Neural cell (in vitro differentiated cells): ENCODE measurements at regions not wholly inside any gene's neighbourhood (a gene's known extent, or its start where the extent isn't known, plus 50 kb on each side); places are given as distances from the start of the nearest gene placed in this dataset.
A peak's percentile ranks its signal among the peaks of the same experiment; 100 is the strongest.

ENCODE experiments used
- H2AFZ ChIP-seq: fragments of 200-600, 300-800 bp; sonication (generic), shearing (Covaris generic); 2 replicates; pipeline ENCODE4 v1.6.0; 2014; ENCODE audit warnings: low read depth, mild to moderate bottlenecking, antibody characterized with exemption, low read length, moderate library complexity
- H3F3A ChIP-seq: fragments of 200-600 bp; shearing (Covaris generic); 2 replicates; pipeline ENCODE4 v1.6.1; 2016; ENCODE audit warnings: mild to moderate bottlenecking, moderate library complexity, mixed read lengths, antibody characterized with exemption, low read length; ENCODE audit not compliant: insufficient read depth, poor library complexity, severe bottlenecking
- H3K27ac ChIP-seq: fragments of 200-600, 300-800 bp; sonication (generic), shearing (Covaris generic); 2 replicates; pipeline ENCODE4 v1.5.1; 2014; ENCODE audit warnings: mild to moderate bottlenecking, low read length, moderate library complexity
- H3K27me3 ChIP-seq: fragments of 300-800, 200-600 bp; sonication (generic), shearing (Covaris generic); 2 replicates; pipeline ENCODE4 v1.6.0; 2014; ENCODE audit warnings: mild to moderate bottlenecking, low read depth, low read length, moderate library complexity; ENCODE audit not compliant: insufficient read depth
- H3K36me3 ChIP-seq: fragments of 300-800, 200-600 bp; sonication (generic), shearing (Covaris generic); 2 replicates; pipeline ENCODE4 v1.5.1; 2014; ENCODE audit warnings: mild to moderate bottlenecking, antibody characterized with exemption, low read length, moderate library complexity; ENCODE audit not compliant: insufficient read depth
- H3K4me2 ChIP-seq: fragments of 300-800, 200-600 bp; sonication (generic), shearing (Covaris generic); 2 replicates; pipeline ENCODE4 v1.6.0; 2014; ENCODE audit warnings: mild to moderate bottlenecking, low read length
- H3K4me3 ChIP-seq: fragments of 300-800, 200-600 bp; sonication (generic), shearing (Covaris generic); 2 replicates; pipeline ENCODE4 v1.5.1; 2014; ENCODE audit warnings: mild to moderate bottlenecking, low read length, moderate library complexity
- H3K79me2 ChIP-seq: fragments of 200-600 bp; shearing (Covaris generic); replicated peaks from 2 replicates; pipeline ENCODE4 v1.6.0; 2014; ENCODE audit warnings: mild to moderate bottlenecking, low read length, moderate library complexity; ENCODE audit not compliant: insufficient read depth
- H3K9ac ChIP-seq: fragments of 300-800, 200-600 bp; sonication (generic), shearing (Covaris generic); 2 replicates; pipeline ENCODE4 v1.6.1; 2016; ENCODE audit warnings: mild to moderate bottlenecking, low read length, mixed read lengths
- H3K9me2 ChIP-seq: fragments of 200-600 bp; shearing (Covaris generic); 2 replicates; pipeline ENCODE4 v1.6.1; 2016; ENCODE audit warnings: mild to moderate bottlenecking, low read length, mixed read lengths; ENCODE audit not compliant: insufficient read depth
- H3K9me3 ChIP-seq: fragments of 200-600, 300-800 bp; sonication (generic), shearing (Covaris generic); 2 replicates; pipeline ENCODE4 v1.6.1; 2016; ENCODE audit warnings: mild to moderate bottlenecking, mixed run types, low read length, moderate library complexity, mixed read lengths
- H4K20me1 ChIP-seq: fragments of 200-600 bp; shearing (Covaris generic); 2 replicates; pipeline ENCODE4 v1.6.1; 2016; ENCODE audit warnings: mild to moderate bottlenecking, mixed run types; ENCODE audit not compliant: insufficient read depth
- EP300 ChIP-seq: fragments of 450-650 bp; conservative IDR thresholded peaks from 2 replicates; pipeline ENCODE4 v1.6.1; 2014; ENCODE audit warnings: antibody characterized with exemption, mild to moderate bottlenecking, moderate library complexity; ENCODE audit not compliant: poor library complexity, severe bottlenecking
- EZH2 ChIP-seq: fragments of 200-600, 300-800 bp; shearing (Covaris generic), sonication (generic); IDR thresholded peaks from 2 replicates; pipeline ENCODE4 v1.6.1; 2014; ENCODE audit warnings: antibody characterized with exemption, low read length, borderline replicate concordance, mild to moderate bottlenecking; ENCODE audit not compliant: insufficient read depth, poor library complexity, severe bottlenecking
- MXI1 ChIP-seq: fragments of 450-650 bp; conservative IDR thresholded peaks from 2 replicates; pipeline ENCODE4 v1.6.1; 2014; ENCODE audit warnings: antibody characterized with exemption, mild to moderate bottlenecking; ENCODE audit not compliant: poor library complexity, severe bottlenecking
- POLR2AphosphoS5 ChIP-seq: IDR thresholded peaks from 2 replicates; pipeline ENCODE4 v1.6.1; 2012
- RAD21 ChIP-seq: fragments of 450-650 bp; conservative IDR thresholded peaks from 2 replicates; pipeline ENCODE4 v1.6.1; 2014; ENCODE audit warnings: antibody characterized with exemption, mild to moderate bottlenecking, moderate library complexity
- SMC3 ChIP-seq: fragments of 450-650 bp; conservative IDR thresholded peaks from 2 replicates; pipeline ENCODE4 v1.6.1; 2014; ENCODE audit warnings: antibody characterized with exemption, mild to moderate bottlenecking, moderate library complexity; ENCODE audit not compliant: poor library complexity
- TAF1 ChIP-seq: IDR thresholded peaks from 2 replicates; pipeline ENCODE4 v1.6.1; 2012; ENCODE audit warnings: low read depth
- TF ChIP-seq, protein P1 (sequence below): IDR thresholded peaks from 2 replicates; pipeline ENCODE4 v1.6.1; 2012; ENCODE audit warnings: borderline replicate concordance
- TF ChIP-seq, protein P2 (sequence below): fragments of 450-650 bp; IDR thresholded peaks from 2 replicates; pipeline ENCODE4 v1.5.1; 2014; ENCODE audit warnings: antibody characterized with exemption, mild to moderate bottlenecking, moderate library complexity; ENCODE audit not compliant: poor library complexity, severe bottlenecking

DNA sequence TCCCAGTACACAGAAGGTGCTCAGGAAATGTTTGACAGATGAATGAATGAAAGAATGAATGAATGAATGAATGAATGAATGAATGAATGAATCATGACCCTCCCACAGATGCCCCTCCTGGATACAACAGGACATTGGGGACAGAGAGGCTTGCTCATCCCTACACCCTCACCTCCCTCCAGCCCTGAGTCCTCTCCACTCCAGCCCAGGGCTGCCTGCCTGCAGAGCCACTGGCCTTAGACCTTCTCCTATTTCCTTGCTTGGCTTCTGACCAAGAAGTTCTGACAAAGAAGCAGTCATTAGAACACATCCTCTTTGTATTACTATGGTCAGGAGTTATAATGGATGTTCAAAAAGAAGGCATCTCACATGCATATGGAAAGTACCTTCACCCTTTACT, 240.7 kb upstream of the DAPK1 start:
- H3K79me2 ChIP-seq = no peaks in the 10 kb centered on the region
- H3K9me3 ChIP-seq = no peaks in the 10 kb centered on the region
- H3F3A ChIP-seq = no peaks in the 10 kb centered on the region
- H3K9ac ChIP-seq = no peak overlapping the region
- H3K27ac ChIP-seq = no peak overlapping the region
- H3K27me3 ChIP-seq = no peaks in the 10 kb centered on the region
- no peak overlapping the region for H3K4me2 ChIP-seq
- no peak overlapping the region for H2AFZ ChIP-seq
- no peak for TF ChIP-seq MXI1
- TF ChIP-seq SMC3 = no peak
- TF ChIP-seq TAF1 = no peak
- TF ChIP-seq, protein P1, sequence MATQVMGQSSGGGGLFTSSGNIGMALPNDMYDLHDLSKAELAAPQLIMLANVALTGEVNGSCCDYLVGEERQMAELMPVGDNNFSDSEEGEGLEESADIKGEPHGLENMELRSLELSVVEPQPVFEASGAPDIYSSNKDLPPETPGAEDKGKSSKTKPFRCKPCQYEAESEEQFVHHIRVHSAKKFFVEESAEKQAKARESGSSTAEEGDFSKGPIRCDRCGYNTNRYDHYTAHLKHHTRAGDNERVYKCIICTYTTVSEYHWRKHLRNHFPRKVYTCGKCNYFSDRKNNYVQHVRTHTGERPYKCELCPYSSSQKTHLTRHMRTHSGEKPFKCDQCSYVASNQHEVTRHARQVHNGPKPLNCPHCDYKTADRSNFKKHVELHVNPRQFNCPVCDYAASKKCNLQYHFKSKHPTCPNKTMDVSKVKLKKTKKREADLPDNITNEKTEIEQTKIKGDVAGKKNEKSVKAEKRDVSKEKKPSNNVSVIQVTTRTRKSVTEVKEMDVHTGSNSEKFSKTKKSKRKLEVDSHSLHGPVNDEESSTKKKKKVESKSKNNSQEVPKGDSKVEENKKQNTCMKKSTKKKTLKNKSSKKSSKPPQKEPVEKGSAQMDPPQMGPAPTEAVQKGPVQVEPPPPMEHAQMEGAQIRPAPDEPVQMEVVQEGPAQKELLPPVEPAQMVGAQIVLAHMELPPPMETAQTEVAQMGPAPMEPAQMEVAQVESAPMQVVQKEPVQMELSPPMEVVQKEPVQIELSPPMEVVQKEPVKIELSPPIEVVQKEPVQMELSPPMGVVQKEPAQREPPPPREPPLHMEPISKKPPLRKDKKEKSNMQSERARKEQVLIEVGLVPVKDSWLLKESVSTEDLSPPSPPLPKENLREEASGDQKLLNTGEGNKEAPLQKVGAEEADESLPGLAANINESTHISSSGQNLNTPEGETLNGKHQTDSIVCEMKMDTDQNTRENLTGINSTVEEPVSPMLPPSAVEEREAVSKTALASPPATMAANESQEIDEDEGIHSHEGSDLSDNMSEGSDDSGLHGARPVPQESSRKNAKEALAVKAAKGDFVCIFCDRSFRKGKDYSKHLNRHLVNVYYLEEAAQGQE = no peak
- no peak for TF ChIP-seq RAD21
- TF ChIP-seq, protein P2, sequence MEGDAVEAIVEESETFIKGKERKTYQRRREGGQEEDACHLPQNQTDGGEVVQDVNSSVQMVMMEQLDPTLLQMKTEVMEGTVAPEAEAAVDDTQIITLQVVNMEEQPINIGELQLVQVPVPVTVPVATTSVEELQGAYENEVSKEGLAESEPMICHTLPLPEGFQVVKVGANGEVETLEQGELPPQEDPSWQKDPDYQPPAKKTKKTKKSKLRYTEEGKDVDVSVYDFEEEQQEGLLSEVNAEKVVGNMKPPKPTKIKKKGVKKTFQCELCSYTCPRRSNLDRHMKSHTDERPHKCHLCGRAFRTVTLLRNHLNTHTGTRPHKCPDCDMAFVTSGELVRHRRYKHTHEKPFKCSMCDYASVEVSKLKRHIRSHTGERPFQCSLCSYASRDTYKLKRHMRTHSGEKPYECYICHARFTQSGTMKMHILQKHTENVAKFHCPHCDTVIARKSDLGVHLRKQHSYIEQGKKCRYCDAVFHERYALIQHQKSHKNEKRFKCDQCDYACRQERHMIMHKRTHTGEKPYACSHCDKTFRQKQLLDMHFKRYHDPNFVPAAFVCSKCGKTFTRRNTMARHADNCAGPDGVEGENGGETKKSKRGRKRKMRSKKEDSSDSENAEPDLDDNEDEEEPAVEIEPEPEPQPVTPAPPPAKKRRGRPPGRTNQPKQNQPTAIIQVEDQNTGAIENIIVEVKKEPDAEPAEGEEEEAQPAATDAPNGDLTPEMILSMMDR = no peak
- H3K36me3 ChIP-seq = no peaks in the 10 kb centered on the region
- H3K9me2 ChIP-seq = no peaks in the 10 kb centered on the region
- no peak overlapping the region for H3K4me3 ChIP-seq
- no peaks in the 10 kb centered on the region for H4K20me1 ChIP-seq

DNA sequence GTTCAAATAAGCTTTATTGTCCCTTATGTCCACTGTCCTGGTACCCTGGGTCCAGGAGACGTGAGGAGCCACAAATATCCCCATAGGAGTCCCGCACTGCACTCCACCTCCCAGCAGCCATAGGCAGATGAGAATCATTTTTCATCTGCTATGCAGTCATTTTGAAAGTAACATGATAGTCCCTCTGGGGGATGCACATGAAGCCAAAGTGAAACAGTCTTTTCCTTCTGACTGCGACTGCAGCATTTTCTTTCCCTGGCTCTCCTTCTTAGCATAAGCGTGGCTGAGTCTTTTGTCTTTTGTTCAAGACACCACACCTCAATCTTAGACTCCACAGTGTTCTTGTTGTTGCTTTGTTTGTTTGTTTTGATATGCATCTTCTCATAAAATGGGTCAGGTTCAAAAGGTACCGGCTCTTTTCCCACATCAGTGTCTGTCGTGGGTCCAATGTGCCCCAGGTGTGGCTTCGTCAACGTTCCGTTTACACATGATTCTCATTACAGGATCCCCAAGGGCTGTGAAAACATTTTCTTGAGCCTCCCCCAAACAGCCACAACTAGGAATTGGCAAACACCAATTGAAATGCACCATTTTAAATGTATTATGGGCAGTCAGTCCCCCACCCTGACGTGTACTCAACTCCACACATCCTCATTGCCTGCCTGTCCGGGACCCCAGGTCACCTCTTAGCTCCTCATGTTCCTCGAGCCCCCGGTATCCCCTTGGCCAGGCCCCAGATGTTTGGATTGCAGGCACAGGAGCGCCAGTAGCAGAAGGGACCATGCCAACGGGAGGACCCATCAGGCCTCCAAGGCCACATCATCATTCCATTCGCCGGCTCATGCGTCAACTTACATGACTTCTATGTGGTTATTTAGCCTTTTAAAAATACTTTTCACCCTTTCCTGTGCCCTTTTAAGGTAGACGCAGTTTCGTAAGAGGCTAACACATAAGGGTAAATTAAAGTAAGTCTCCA, 237.8 kb upstream of the DAPK1 start:
- H4K20me1 ChIP-seq = no peaks in the 10 kb centered on the region
- peak; percentile 28 for TF ChIP-seq POLR2AphosphoS5
- TF ChIP-seq TAF1 = no peak
- no peak for TF ChIP-seq EP300
- H3K4me3 ChIP-seq = no peak overlapping the region
- no peaks in the 10 kb centered on the region for H3F3A ChIP-seq
- no peaks in the 10 kb centered on the region for H3K79me2 ChIP-seq
- no peaks in the 10 kb centered on the region for H3K9me2 ChIP-seq
- no peaks in the 10 kb centered on the region for H3K36me3 ChIP-seq
- H3K9ac ChIP-seq = no peak overlapping the region
- H3K27me3 ChIP-seq = no peaks in the 10 kb centered on the region
- no peak overlapping the region for H3K4me2 ChIP-seq
- H3K9me3 ChIP-seq = no peaks in the 10 kb centered on the region
- peak overlapping the region; percentile 2 for H2AFZ ChIP-seq
- H3K27ac ChIP-seq = peak overlapping the region; percentile 42

DNA sequence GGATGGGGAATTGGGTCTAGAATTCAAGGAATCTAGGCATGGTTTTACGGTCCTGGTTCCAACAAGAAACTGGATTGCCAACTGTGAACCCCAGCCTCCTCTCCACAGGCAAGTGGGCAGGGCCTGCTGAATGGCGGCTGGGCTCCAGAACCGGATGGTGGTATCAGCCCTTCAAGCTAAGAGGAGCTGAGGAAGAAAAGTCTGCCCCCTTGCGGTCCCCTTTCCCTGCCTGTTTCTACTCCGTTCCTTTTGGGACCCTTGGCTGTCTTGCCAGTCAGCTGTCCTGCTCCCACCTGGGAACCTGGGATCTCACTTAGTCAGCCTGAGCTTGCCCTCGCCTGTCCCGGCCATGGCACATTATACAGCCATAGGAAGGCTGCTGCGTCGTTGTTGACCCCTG, 234.4 kb upstream of the DAPK1 start:
- no peaks in the 10 kb centered on the region for H3K79me2 ChIP-seq
- no peak overlapping the region for H2AFZ ChIP-seq

More for the DNA sequence above, 234.4 kb upstream of the DAPK1 start:
- TF ChIP-seq EP300 = no peak
- no peak for TF ChIP-seq TAF1
- TF ChIP-seq MXI1 = no peak
- TF ChIP-seq, protein P1 = no peak
- no peak for TF ChIP-seq POLR2AphosphoS5
- TF ChIP-seq SMC3 = no peak
- no peak for TF ChIP-seq EZH2
- Histone ChIP-seq H3K9ac (no peak overlapping the region), H3F3A (no peaks in the 10 kb centered on the region), H3K27ac (no peak overlapping the region), H3K9me3 (no peaks in the 10 kb centered on the region), H3K27me3 (no peaks in the 10 kb centered on the region), H4K20me1 (no peaks in the 10 kb centered on the region), H3K4me3 (no peak overlapping the region), H3K36me3 (no peaks in the 10 kb centered on the region), H3K4me2 (no peak overlapping the region), H3K9me2 (no peaks in the 10 kb centered on the region)
